IMR-90 (cell line): ENCODE measurements at regions not wholly inside any gene's neighbourhood (a gene's known extent, or its start where the extent isn't known, plus 50 kb on each side); places are given as distances from the start of the nearest gene placed in this dataset.

Experiments used
- ATAC-seq: fragments of 200-7000 bp; cut with Tn5 transposase; 2 replicates; pipeline ENCODE4 v1.9.1; 2020; ENCODE audit warnings: low read depth, mild to moderate bottlenecking, moderate library complexity
- BruUV-seq: library from RNA; stranded (reverse); fragments of 400-500 nt; replicated peaks from 2 replicates; lab custom pipeline; 2021; lab: Mats Ljungman, UMichigan
- CTCF ChIA-PET: fragments of 300-600 bp; formaldehyde crosslinking; extraction: SDS; loops from one replicate; lab custom pipeline; 2021; ENCODE audit warnings: antibody characterized with exemption; lab: Yijun Ruan, JAX
- POLR2A ChIA-PET: fragments of 300-600 bp; sonication (Branson Sonifier 250); formaldehyde crosslinking; loops from one replicate; lab custom pipeline; 2022; ENCODE audit warnings: antibody characterized with exemption; ENCODE audit not compliant: unreplicated experiment; lab: Charles Lee
- DNase-seq: peaks from one replicate; pipeline ENCODE4 v3.0.0; 2013
- H2AFZ ChIP-seq: replicated peaks from 2 replicates; pipeline ENCODE3; 2013; ENCODE audit warnings: low read length, mild to moderate bottlenecking; ENCODE audit not compliant: poor library complexity
- H2AK5ac ChIP-seq: 2 replicates; pipeline ENCODE4 v1.6.1; 2013; ENCODE audit warnings: low read depth, low read length, inconsistent platforms
- H2AK9ac ChIP-seq: replicated peaks from 2 replicates; pipeline ENCODE3; 2013; ENCODE audit warnings: mild to moderate bottlenecking, low read depth, low read length, moderate library complexity; ENCODE audit not compliant: poor library complexity
- H2BK120ac ChIP-seq: 2 replicates; pipeline ENCODE4 v1.6.1; 2013; ENCODE audit warnings: low read depth, low read length, inconsistent platforms
- H2BK15ac ChIP-seq: 3 replicates; pipeline ENCODE4 v1.6.1; 2013; ENCODE audit warnings: low read depth, low read length, inconsistent platforms
- H2BK20ac ChIP-seq: 2 replicates; pipeline ENCODE4 v1.6.1; 2013; ENCODE audit warnings: low read depth, mild to moderate bottlenecking, inconsistent platforms, low read length, moderate library complexity
- H2BK5ac ChIP-seq: 2 replicates; pipeline ENCODE4 v1.6.1; 2013; ENCODE audit warnings: mild to moderate bottlenecking, low read depth, low read length, inconsistent platforms; ENCODE audit not compliant: poor library complexity, severe bottlenecking
- H3K14ac ChIP-seq: replicated peaks from 2 replicates; pipeline ENCODE4 v1.6.1; 2013; ENCODE audit warnings: low read depth, low read length, inconsistent platforms
- H3K18ac ChIP-seq: 2 replicates; pipeline ENCODE4 v1.6.1; 2013; ENCODE audit warnings: low read depth, low read length, control low read depth
- H3K23ac ChIP-seq: 2 replicates; pipeline ENCODE4 v1.6.1; 2013; ENCODE audit warnings: low read depth, low read length, inconsistent platforms
- H3K27ac ChIP-seq: 2 replicates; pipeline ENCODE4 v1.5.1; 2013; ENCODE audit warnings: mild to moderate bottlenecking, control low read depth, low read length; ENCODE audit not compliant: insufficient read depth
- H3K27me3 ChIP-seq: 2 replicates; pipeline ENCODE4 v1.6.1; 2013; ENCODE audit warnings: low read length; ENCODE audit not compliant: control insufficient read depth, insufficient read depth
- H3K36me3 ChIP-seq: 2 replicates; pipeline ENCODE4 v1.6.1; 2013; ENCODE audit warnings: low read length, mixed read lengths; ENCODE audit not compliant: control insufficient read depth, insufficient read depth
- H3K4ac ChIP-seq: 2 replicates; pipeline ENCODE4 v1.6.1; 2013; ENCODE audit warnings: low read depth, low read length, inconsistent platforms
- H3K4me1 ChIP-seq: 2 replicates; pipeline ENCODE4 v1.6.1; 2013; ENCODE audit warnings: low read length, mixed read lengths; ENCODE audit not compliant: control insufficient read depth, insufficient read depth
- H3K4me2 ChIP-seq: 2 replicates; pipeline ENCODE4 v1.6.1; 2013; ENCODE audit warnings: low read depth, mild to moderate bottlenecking, control low read depth, low read length, moderate library complexity
- H3K4me3 ChIP-seq: 2 replicates; pipeline ENCODE4 v1.5.1; 2013; ENCODE audit warnings: low read depth, mild to moderate bottlenecking, control low read depth, low read length, moderate library complexity; ENCODE audit not compliant: insufficient read depth
- H3K56ac ChIP-seq: 2 replicates; pipeline ENCODE4 v1.6.1; 2013; ENCODE audit warnings: low read length, inconsistent platforms; ENCODE audit not compliant: insufficient read depth; ENCODE audit errors: extremely low read depth
- H3K79me1 ChIP-seq, 2 experiments: 2 replicates each; pipeline ENCODE4 v1.6.1; 2013; ENCODE audit warnings: low read length in 2 of 2, inconsistent platforms in 1 of 2, low read depth in 1 of 2
- H3K9ac ChIP-seq: 2 replicates; pipeline ENCODE4 v1.6.1; 2013; ENCODE audit warnings: low read depth, low read length, control low read depth
- H3K9me1 ChIP-seq: 2 replicates; pipeline ENCODE4 v1.6.1; 2013; ENCODE audit warnings: low read length, inconsistent platforms; ENCODE audit not compliant: insufficient read depth
- H3K9me3 ChIP-seq: 2 replicates; pipeline ENCODE4 v1.6.1; 2013; ENCODE audit warnings: low read length; ENCODE audit not compliant: control insufficient read depth, insufficient read depth
- H4K20me1 ChIP-seq: 2 replicates; pipeline ENCODE4 v1.6.1; 2013; ENCODE audit warnings: low read length, inconsistent platforms; ENCODE audit not compliant: insufficient read depth
- H4K5ac ChIP-seq: 2 replicates; pipeline ENCODE4 v1.6.1; 2013; ENCODE audit warnings: mild to moderate bottlenecking, low read depth, low read length, control low read depth
- H4K8ac ChIP-seq, 2 experiments: 2 replicates each; pipeline ENCODE4 v1.6.1; 2013; ENCODE audit warnings: low read depth in 2 of 2, low read length in 2 of 2, control low read depth in 1 of 2, inconsistent platforms in 1 of 2
- H4K91ac ChIP-seq: 2 replicates; pipeline ENCODE4 v1.6.1; 2013; ENCODE audit warnings: low read depth, low read length, inconsistent platforms; ENCODE audit not compliant: insufficient read depth
- BHLHE40 ChIP-seq: fragments of 150-350 bp; IDR thresholded peaks from 2 replicates; pipeline ENCODE4 v1.6.1; 2016; ENCODE audit warnings: mild to moderate bottlenecking, low read depth, low read length
- FOS ChIP-seq: fragments of 150-350 bp; IDR thresholded peaks from 2 replicates; pipeline ENCODE4 v1.6.1; 2016; ENCODE audit warnings: low read depth, low read length
- WGBS, 2 experiments: methylation state at CpG; one replicate each; pipeline versions ENCODE4 v1.1.5 to v1.1.7; 2013; ENCODE audit warnings: missing lambda C conversion rate in 2 of 2; ENCODE audit not compliant: insufficient read length in 1 of 2; ENCODE audit errors: extremely low coverage in 2 of 2; 5-methylcytosine and 5-hydroxymethylcytosine counted together
- dilution Hi-C: fragments of 300-500 bp; cut with HindIII; formaldehyde crosslinking; loops from one replicate; pipeline ENCODE4 v1.14.3; 2018; ENCODE audit warnings: low sequenced_read_pairs; ENCODE audit not compliant: unreplicated experiment
- in situ Hi-C: fragments of 300-500 bp; cut with MboI; formaldehyde crosslinking; loops from 3 replicates; pipeline ENCODE4 v1.14.3; 2019; ENCODE audit warnings: low sequenced_read_pairs, inconsistent platforms, mixed read lengths
- intact Hi-C: fragments of 100-400 bp; cut with micrococcal nuclease; formaldehyde crosslinking; loops from 2 replicates; pipeline ENCODE4 v1.10.0; 2022

GRCh38 chr3:64878362-64878761 lies 190.6 kb upstream of the ADAMTS9 start:
- no peak overlapping the region for H3K23ac ChIP-seq
- CTCF ChIA-PET, result no interaction called here
- intact Hi-C loops, result no loop called here

More at GRCh38 chr3:64878362-64878761, 190.6 kb upstream of the ADAMTS9 start:
- Histone ChIP-seq H3K4me3 (no peak overlapping the region), H3K18ac (no peak overlapping the region), H2BK20ac (no peak overlapping the region), H4K5ac (no peak overlapping the region), H3K27ac (no peak overlapping the region), H2AFZ (no peak overlapping the region), H3K36me3 (no peaks in the 10 kb centered on the region), H3K14ac (no peak overlapping the region), H3K9me3 (no peaks in the 10 kb centered on the region), H3K9ac (no peak overlapping the region), H3K4ac (no peak overlapping the region), H3K56ac (no peak overlapping the region), H2AK9ac (no peak overlapping the region), H3K27me3 (no peaks in the 10 kb centered on the region), H4K8ac (no peak overlapping the region), H3K4me1 (no peaks in the 10 kb centered on the region; the same call in 1 of the 2 replicates), H2BK5ac (no peak overlapping the region), H3K9me1 (no peaks in the 10 kb centered on the region), H4K20me1 (no peaks in the 10 kb centered on the region), H4K91ac (no peak overlapping the region), H2BK120ac (no peak overlapping the region), H3K4me2 (no peak overlapping the region), H2AK5ac (no peak overlapping the region), H3K79me1 (no peaks in the 10 kb centered on the region), H2BK15ac (no peak overlapping the region)
- in situ Hi-C loops, result no loop called here
- TF ChIP-seq BHLHE40, result no peak
- 0 out of 2 replicates have a peak, but pooled peaks have one; percentile 20 for TF ChIP-seq FOS
- no CpG with 5 or more reads among the region's 2 CpGs for WGBS, 2 experiments
- POLR2A ChIA-PET, result no interaction called here
- no TSS peak for BruUV-seq
- DNase-seq (peak; percentile 62), ATAC-seq (peak; percentile 64)
- dilution Hi-C loops, result no loop called here
